Cardiac muscle cell (in vitro differentiated cells and primary cell): ENCODE measurements at regions not wholly inside any gene's neighbourhood (a gene's known extent, or its start where the extent isn't known, plus 50 kb on each side); places are given as distances from the start of the nearest gene placed in this dataset.

ENCODE experiments used
- DNase-seq, 2 donors: peaks; one replicate each; pipeline versions ENCODE4 v3.0.0 to v3.0.0-alpha.2; 2010 to 2017; ENCODE audit warnings: low read depth in 1 of 2, low spot score in 1 of 2
- H3K27ac ChIP-seq: fragments of 200-600 bp; sonication (generic); 2 replicates; pipeline ENCODE4 v1.5.1; 2016
- H3K27me3 ChIP-seq: fragments of 200-600 bp; sonication (generic); 2 replicates; pipeline ENCODE4 v1.6.0; 2016; ENCODE audit warnings: control low read depth
- H3K36me3 ChIP-seq: fragments of 200-600 bp; sonication (generic); 2 replicates; pipeline ENCODE4 v1.5.1; 2016; ENCODE audit warnings: control low read depth
- H3K4me1 ChIP-seq: fragments of 200-600 bp; sonication (generic); 2 replicates; pipeline ENCODE4 v1.8.1; 2017; ENCODE audit warnings: low read depth, mild to moderate bottlenecking, mixed run types
- H3K4me3 ChIP-seq: fragments of 200-600 bp; sonication (generic); 2 replicates; pipeline ENCODE4 v1.5.1; 2016; ENCODE audit warnings: mild to moderate bottlenecking
- H3K9me3 ChIP-seq: fragments of 200-600 bp; sonication (generic); 2 replicates; pipeline ENCODE4 v1.5.1; 2017; ENCODE audit warnings: low read depth, mild to moderate bottlenecking, control low read depth
- CTCF ChIP-seq: IDR thresholded peaks from 2 replicates; pipeline ENCODE4 v1.5.1; 2012; ENCODE audit warnings: low read depth, mild to moderate bottlenecking, low read length

GRCh38 chr3:14275962-14276909, 97.6 kb downstream of the LSM3 start:
- DNase-seq: no peak
- Histone ChIP-seq H3K9me3 (no peaks in the 10 kb centered on the region), H3K4me1 (peaks cover 4% of the 10 kb centered on the region), H3K36me3 (no peaks in the 10 kb centered on the region), H3K27ac (no peak overlapping the region), H3K27me3 (no peaks in the 10 kb centered on the region), H3K4me3 (no peak overlapping the region)
- TF ChIP-seq CTCF: no peak

DNA sequence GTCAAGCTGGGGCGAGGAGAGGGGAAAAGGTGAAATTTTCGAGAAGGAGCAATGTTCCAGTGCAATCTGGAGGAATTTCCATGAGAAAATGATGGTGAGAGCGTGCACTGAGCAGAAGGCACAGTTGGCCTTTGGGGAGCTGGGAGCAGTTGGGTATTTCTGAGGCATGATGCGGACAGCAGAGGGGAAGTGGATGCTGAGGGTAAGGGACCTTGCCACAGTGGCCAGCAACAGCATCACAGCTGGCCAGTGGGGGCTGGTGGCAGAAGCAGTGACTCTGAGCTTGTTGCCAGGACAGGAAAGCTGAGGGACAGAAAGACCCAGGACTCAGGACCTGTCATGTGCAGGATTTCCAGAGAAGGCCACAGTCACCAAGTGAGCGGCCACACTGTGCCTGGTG, 98.9 kb downstream of the LSM3 start:
- no peak for TF ChIP-seq CTCF
- DNase-seq: no peak
- no peaks in the 10 kb centered on the region for H3K36me3 ChIP-seq
- H3K27me3 ChIP-seq: no peaks in the 10 kb centered on the region
- H3K4me1 ChIP-seq: peaks cover 4% of the 10 kb centered on the region
- no peak overlapping the region for H3K4me3 ChIP-seq
- H3K9me3 ChIP-seq: no peaks in the 10 kb centered on the region
- no peak overlapping the region for H3K27ac ChIP-seq

- Histone ChIP-seq H3K9me3 (no peaks in the 10 kb centered on the region), H3K4me3 (no peak overlapping the region), H3K4me1 (peaks cover 3% of the 10 kb centered on the region), H3K36me3 (no peaks in the 10 kb centered on the region), H3K27ac (no peak overlapping the region), H3K27me3 (no peaks in the 10 kb centered on the region)
- no peak for DNase-seq
- no peak for TF ChIP-seq CTCF
These were observed 99.7 kb downstream of the LSM3 start for GRCh38 chr3:14278265-14278798.

- no peaks in the 10 kb centered on the region for H3K4me1 ChIP-seq
- no peaks in the 10 kb centered on the region for H3K36me3 ChIP-seq
- no peaks in the 10 kb centered on the region for H3K27me3 ChIP-seq
- no peaks in the 10 kb centered on the region for H3K9me3 ChIP-seq
- no peak overlapping the region for H3K4me3 ChIP-seq
- H3K27ac ChIP-seq: no peak overlapping the region
- no peak for DNase-seq
- no peak for TF ChIP-seq CTCF
These were observed 100.4 kb downstream of the LSM3 start for GRCh38 chr3:14278799-14279625.

DNA sequence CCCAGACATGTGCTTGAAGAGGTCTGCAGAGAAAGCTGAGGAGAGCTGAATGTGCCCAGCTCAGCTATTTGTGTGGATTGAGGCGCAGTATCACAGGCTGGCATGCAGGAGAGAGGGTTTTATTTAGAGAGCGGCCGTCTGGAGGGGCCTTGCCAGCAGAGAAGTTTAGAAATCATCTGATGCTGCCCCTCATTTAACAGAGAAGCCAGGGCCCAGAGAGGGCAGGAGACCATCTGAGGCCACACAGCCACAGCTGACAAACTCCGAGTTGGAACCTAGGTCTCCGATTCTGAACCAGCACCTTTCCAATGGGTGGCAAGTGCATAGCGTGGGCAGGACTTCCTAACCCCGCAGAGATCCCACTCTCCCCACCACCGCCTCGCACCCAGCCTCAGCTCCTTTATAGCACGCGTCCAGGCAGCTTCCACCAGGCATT, 101.0 kb downstream of the LSM3 start:
- Histone ChIP-seq H3K4me3 (no peak overlapping the region), H3K36me3 (no peaks in the 10 kb centered on the region), H3K9me3 (no peaks in the 10 kb centered on the region), H3K27ac (no peak overlapping the region), H3K27me3 (no peaks in the 10 kb centered on the region), H3K4me1 (no peaks in the 10 kb centered on the region)
- DNase-seq: no peak
- TF ChIP-seq CTCF: no peak
